K562 (cell line): ENCODE measurements at regions not wholly inside any gene's neighbourhood (a gene's known extent, or its start where the extent isn't known, plus 50 kb on each side); places are given as distances from the start of the nearest gene placed in this dataset.

Experiments
- ATAC-seq: fragments of 200-7000 bp; cut with Tn5 transposase; 3 replicates; pipeline ENCODE4 v1.9.1; 2020; ENCODE audit warnings: moderate library complexity
- BruUV-seq: library from RNA; stranded (reverse); fragments of 400-500 nt; replicated peaks from 2 replicates; lab custom pipeline; 2021; lab: Mats Ljungman, UMichigan
- CTCF ChIA-PET: fragments of 300-600 bp; formaldehyde crosslinking; extraction: SDS; loops from one replicate; lab custom pipeline; 2021; ENCODE audit warnings: low intra/inter-chr PET ratio; lab: Yijun Ruan, JAX
- POLR2A ChIA-PET: fragments of 300-600, 350-650 bp; sonication (Branson Sonifier 250); formaldehyde crosslinking; extraction: SDS; loops from one replicate; lab custom pipeline; 2021; ENCODE audit warnings: antibody characterized with exemption, inconsistent platforms; lab: Yijun Ruan, JAX
- DNase-seq, 4 experiments: peaks; one replicate each; pipeline versions ENCODE4 v3.0.0 to v3.0.0-alpha.2; 2011 to 2018; ENCODE audit warnings: low spot score in 3 of 4, mixed read lengths in 3 of 4; ENCODE audit errors: extremely low read depth in 1 of 4
- FAIRE-seq: peaks from 2 replicates; lab custom pipeline; 2011; peaks lifted over from hg19 to GRCh38; lab: Jason Lieb, UNC
- H2AFZ ChIP-seq: 2 replicates; pipeline ENCODE4 v1.6.0; 2011; ENCODE audit warnings: low read depth, low read length, control low read depth, inconsistent platforms
- H3K27ac ChIP-seq: fragments of 200-600 bp; 3 replicates; pipeline ENCODE4 v1.8.0; 2011; ENCODE audit warnings: low read depth, mild to moderate bottlenecking, control low read depth, inconsistent platforms, low read length, moderate library complexity, mixed read lengths; ENCODE audit errors: extremely low read depth
- H3K27me3 ChIP-seq, 2 experiments: fragments of 300-600 bp in 1 of 2; 2 replicates in 1 of 2; 3 replicates in 1 of 2; pipeline versions ENCODE4 v1.6.0 to v1.8.0; 2011; ENCODE audit warnings: inconsistent platforms in 2 of 2, low read length in 2 of 2, mild to moderate bottlenecking in 1 of 2, mixed read lengths in 1 of 2, moderate library complexity in 1 of 2; ENCODE audit not compliant: control insufficient read depth in 2 of 2, insufficient read depth in 2 of 2
- H3K36me3 ChIP-seq: fragments of 300-600 bp; 3 replicates; pipeline ENCODE4 v1.8.0; 2011; ENCODE audit warnings: mild to moderate bottlenecking, low read length, inconsistent platforms; ENCODE audit not compliant: control insufficient read depth, insufficient read depth
- H3K4me1 ChIP-seq, 2 experiments: fragments of 200-600 bp in 1 of 2; replicated peaks in 1 of 2; 2 replicates in 1 of 2; 3 replicates in 1 of 2; pipeline versions ENCODE4 v1.5.1 to v1.8.0; 2011; ENCODE audit warnings: inconsistent platforms in 2 of 2, low read length in 2 of 2, mild to moderate bottlenecking in 1 of 2, mixed read lengths in 1 of 2, moderate library complexity in 1 of 2; ENCODE audit not compliant: control insufficient read depth in 2 of 2, insufficient read depth in 2 of 2
- H3K4me2 ChIP-seq: 2 replicates; pipeline ENCODE4 v1.6.1; 2011; ENCODE audit warnings: low read length, control low read depth, inconsistent platforms, mixed read lengths; ENCODE audit not compliant: insufficient read depth
- H3K4me3 ChIP-seq: fragments of 200-600 bp; sonication (generic), shearing (Covaris generic); 2 replicates; pipeline ENCODE4 v1.5.1; 2016; ENCODE audit warnings: control low read depth, inconsistent platforms
- H3K79me2 ChIP-seq: fragments of 200-600 bp; 3 replicates; pipeline ENCODE4 v1.8.0; 2011; ENCODE audit warnings: low read length, inconsistent platforms; ENCODE audit not compliant: control insufficient read depth, insufficient read depth
- H3K9ac ChIP-seq, 2 experiments: 2 replicates each; pipeline versions ENCODE4 v1.6.0 to v1.6.1; 2011; ENCODE audit warnings: low read depth in 2 of 2, low read length in 2 of 2, control low read depth in 1 of 2, inconsistent platforms in 1 of 2, mild to moderate bottlenecking in 1 of 2, mixed read lengths in 1 of 2; ENCODE audit not compliant: insufficient read depth in 1 of 2
- H3K9me1 ChIP-seq: one replicate; pipeline ENCODE4 v1.6.0; 2011; ENCODE audit warnings: inconsistent platforms, mild to moderate bottlenecking, low read length, moderate library complexity; ENCODE audit not compliant: control insufficient read depth, insufficient read depth
- H3K9me3 ChIP-seq: replicated peaks from 2 replicates; pipeline ENCODE4 v1.5.1; 2011; ENCODE audit warnings: low read depth, low read length, inconsistent platforms; ENCODE audit not compliant: control insufficient read depth, insufficient read depth
- H4K20me1 ChIP-seq: replicated peaks from 2 replicates; pipeline ENCODE4 v1.6.1; 2011; ENCODE audit warnings: low read length, inconsistent platforms, mixed read lengths; ENCODE audit not compliant: control insufficient read depth, insufficient read depth
- ARID3B ChIP-seq: fragments of 250-450 bp; sonication (Bioruptor Pico); IDR thresholded peaks from 2 replicates; pipeline ENCODE4 v1.4.0; 2020; ENCODE audit warnings: borderline replicate concordance
- E2F3 ChIP-seq: fragments of 250-450 bp; sonication (Bioruptor Pico); IDR thresholded peaks from 2 replicates; pipeline ENCODE4 v1.4.0; 2020; ENCODE audit warnings: mild to moderate bottlenecking
- FOXJ2 ChIP-seq: fragments of 200-800 bp; sonication (Bioruptor generic); IDR thresholded peaks from 2 replicates; pipeline ENCODE4 v1.6.1; 2016; ENCODE audit warnings: missing genetic modification characterization, missing compliant biosample characterization
- HDGF ChIP-seq: fragments of 450-650 bp; IDR thresholded peaks from 2 replicates; pipeline ENCODE4 v1.6.1; 2016
- HNRNPUL1 ChIP-seq: fragments of 200-400 bp; formaldehyde crosslinking; IDR thresholded peaks from 2 replicates; pipeline ENCODE4 v1.6.1; 2017; ENCODE audit warnings: low read length
- KAT8 ChIP-seq: fragments of 450-650 bp; IDR thresholded peaks from 2 replicates; pipeline ENCODE4 v1.6.1; 2016; ENCODE audit warnings: low read depth, mild to moderate bottlenecking
- KDM2B ChIP-seq: fragments of 250-450 bp; sonication (Bioruptor Pico); IDR thresholded peaks from 2 replicates; pipeline ENCODE4 v1.8.0; 2021; ENCODE audit warnings: mild to moderate bottlenecking, moderate library complexity
- PHTF2 ChIP-seq: fragments of 250-450 bp; sonication (Bioruptor Pico); IDR thresholded peaks from 2 replicates; pipeline ENCODE4 v1.5.0; 2021; ENCODE audit warnings: mild to moderate bottlenecking
- POLR3A ChIP-seq: IDR thresholded peaks from 2 replicates; pipeline ENCODE4 v1.6.1; 2011; ENCODE audit warnings: borderline replicate concordance, mild to moderate bottlenecking, moderate library complexity; ENCODE audit not compliant: insufficient read length, insufficient read depth; ENCODE audit errors: extremely low read depth
- SP1 ChIP-seq: sonication (generic); formaldehyde crosslinking; IDR thresholded peaks from 2 replicates; pipeline ENCODE4 v1.8.1; 2022; ENCODE audit warnings: mild to moderate bottlenecking, missing genetic modification reagents
- TCF7L2 ChIP-seq: fragments of 150-350 bp; IDR thresholded peaks from 2 replicates; pipeline ENCODE4 v1.6.1; 2016; ENCODE audit warnings: low read depth, mild to moderate bottlenecking, low read length, moderate library complexity
- TOE1 ChIP-seq, 2 experiments: fragments of 450-650 bp in 1 of 2; sonication (generic) in 1 of 2; formaldehyde crosslinking in 1 of 2; IDR thresholded peaks; 2 replicates each; pipeline versions ENCODE4 v1.7.1 to v1.8.0; 2016 to 2022; ENCODE audit warnings: borderline replicate concordance in 2 of 2, mild to moderate bottlenecking in 2 of 2, antibody characterized with exemption in 1 of 2, inconsistent platforms in 1 of 2, low read depth in 1 of 2, missing genetic modification reagents in 1 of 2, moderate library complexity in 1 of 2
- ZNF384 ChIP-seq: IDR thresholded peaks from 2 replicates; pipeline ENCODE4 v1.6.1; 2012; ENCODE audit warnings: low read depth, low read length, improper control_type of control experiment
- ZZZ3 ChIP-seq: fragments of 450-650 bp; IDR thresholded peaks from 2 replicates; pipeline ENCODE4 v1.6.1; 2016; ENCODE audit warnings: antibody characterized with exemption, mild to moderate bottlenecking, moderate library complexity
- WGBS: fragments of 100-300 bp; shearing (Covaris generic); methylation state at CpG from one replicate; pipeline ENCODE4 v1.1.6; 2016; ENCODE audit warnings: low coverage, mixed read lengths; ENCODE audit not compliant: insufficient coverage; ENCODE audit errors: missing lambda C conversion rate; 5-methylcytosine and 5-hydroxymethylcytosine counted together
- in situ Hi-C: fragments of 300-500 bp; cut with MboI; formaldehyde crosslinking; loops from 4 replicates; pipeline ENCODE4 v1.15.0; 2018; ENCODE audit warnings: inconsistent platforms, mixed read lengths
- intact Hi-C: fragments of 100-400 bp; cut with micrococcal nuclease; formaldehyde crosslinking; loops from 2 replicates; pipeline ENCODE4 v1.14.2; 2022
- TF ChIP-seq, protein P1 (sequence below): fragments of 150-350 bp; conservative IDR thresholded peaks from 2 replicates; pipeline ENCODE4 v1.6.1; 2014; ENCODE audit warnings: low read length

- H4K20me1 ChIP-seq, result no peaks in the 10 kb centered on the region
- in situ Hi-C loops (no loop called here), intact Hi-C loops (no loop called here)
- POLR2A ChIA-PET, result no interaction called here
- WGBS, result 0% methylated on average over 2 of the region's 2 CpGs
- no peak overlapping the region for H3K4me2 ChIP-seq
- H3K4me3 ChIP-seq, result no peak overlapping the region
- no peaks in the 10 kb centered on the region for H3K4me1 ChIP-seq
- 0 out of 2 replicates have a peak, but pooled peaks cover 3% of the 10 kb centered on the region for H3K9me3 ChIP-seq
- CTCF ChIA-PET, result no interaction called here
- no peak overlapping the region for H3K9ac ChIP-seq
- H2AFZ ChIP-seq, result no peak overlapping the region
- H3K27me3 ChIP-seq, result no peaks in the 10 kb centered on the region
- FAIRE-seq (no peak), ATAC-seq (no peak), DNase-seq (no peak)
- no peaks in the 10 kb centered on the region for H3K9me1 ChIP-seq
- no TSS peak for BruUV-seq
- no peaks in the 10 kb centered on the region for H3K79me2 ChIP-seq
- no peaks in the 10 kb centered on the region for H3K36me3 ChIP-seq
- no peak overlapping the region for H3K27ac ChIP-seq
- TF ChIP-seq HDGF (no peak), TOE1 (IDR thresholded peaks at IDR 0.05; ENCODE audit: borderline replicate concordance) (no peak), TOE1 (CRISPR knock-in tag; IDR thresholded peaks at IDR 0.05; ENCODE audit: borderline replicate concordance, low read depth) (no peak), ARID3B (CRISPR knock-in tag) (no peak), FOXJ2 (tag) (no peak), ZNF384 (no peak), HNRNPUL1 (no peak), TCF7L2 (no peak), E2F3 (CRISPR knock-in tag) (no peak), PHTF2 (no peak), KDM2B (CRISPR knock-in tag) (no peak), KAT8 (no peak), SP1 (CRISPR knock-in tag) (no peak), ZZZ3 (no peak), POLR3A (no peak)
- TF ChIP-seq, protein P1, sequence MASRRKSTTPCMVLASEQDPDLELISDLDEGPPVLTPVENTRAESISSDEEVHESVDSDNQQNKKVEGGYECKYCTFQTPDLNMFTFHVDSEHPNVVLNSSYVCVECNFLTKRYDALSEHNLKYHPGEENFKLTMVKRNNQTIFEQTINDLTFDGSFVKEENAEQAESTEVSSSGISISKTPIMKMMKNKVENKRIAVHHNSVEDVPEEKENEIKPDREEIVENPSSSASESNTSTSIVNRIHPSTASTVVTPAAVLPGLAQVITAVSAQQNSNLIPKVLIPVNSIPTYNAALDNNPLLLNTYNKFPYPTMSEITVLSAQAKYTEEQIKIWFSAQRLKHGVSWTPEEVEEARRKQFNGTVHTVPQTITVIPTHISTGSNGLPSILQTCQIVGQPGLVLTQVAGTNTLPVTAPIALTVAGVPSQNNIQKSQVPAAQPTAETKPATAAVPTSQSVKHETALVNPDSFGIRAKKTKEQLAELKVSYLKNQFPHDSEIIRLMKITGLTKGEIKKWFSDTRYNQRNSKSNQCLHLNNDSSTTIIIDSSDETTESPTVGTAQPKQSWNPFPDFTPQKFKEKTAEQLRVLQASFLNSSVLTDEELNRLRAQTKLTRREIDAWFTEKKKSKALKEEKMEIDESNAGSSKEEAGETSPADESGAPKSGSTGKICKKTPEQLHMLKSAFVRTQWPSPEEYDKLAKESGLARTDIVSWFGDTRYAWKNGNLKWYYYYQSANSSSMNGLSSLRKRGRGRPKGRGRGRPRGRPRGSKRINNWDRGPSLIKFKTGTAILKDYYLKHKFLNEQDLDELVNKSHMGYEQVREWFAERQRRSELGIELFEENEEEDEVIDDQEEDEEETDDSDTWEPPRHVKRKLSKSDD, result no peak
Measured at GRCh38 chr5:97666783-97667182, 483.7 kb upstream of the RIOK2 start.
